ENCODE measurements at regions not wholly inside any gene's neighbourhood (a gene's known extent, or its start where the extent isn't known, plus 50 kb on each side); places are given as distances from the start of the nearest gene placed in this dataset.
"Not testable (repeated sequence)": the region's sequence is repeated elsewhere in the genome, so short reads cannot be mapped to it uniquely, and the experiment has no call there.

GRCh38 chr12:116450406-116450910, 108.7 kb upstream of the MAP1LC3B2 start:
- Histone ChIP-seq H3K27ac (ENCODE audit: low read depth, low read length) (no peak overlapping the region), H3K4me1 (ENCODE audit: insufficient read depth, low read length) (no peaks in the 10 kb centered on the region), H3K9me3 (ENCODE audit: control insufficient read depth in 1 of 2, low read length in 2 of 2) (no peaks in the 10 kb centered on the region), H3K36me3 (ENCODE audit: insufficient read depth, low read length) (no peaks in the 10 kb centered on the region), H3K27me3 (ENCODE audit: insufficient read depth, low read length) (no peaks in the 10 kb centered on the region), H3K4me3 (ENCODE audit: low read length in 2 of 2) (no peak overlapping the region)
- intact Hi-C loops (cut with micrococcal nuclease): no loop called here
- H3K27me3 Mint-ChIP-seq: no peaks in the 10 kb centered on the region
- H3K4me3 Mint-ChIP-seq: no peak overlapping the region
- POLR2A ChIA-PET (ENCODE audit: partially characterized antibody): interaction anchor here (1.5 kb wide), 1 partner anchor 16 kb away, joined by 3 read pairs; no protein-coding TSS in a partner anchor
- CTCF ChIA-PET (ENCODE audit: partially characterized antibody): interaction anchor here (0.7 kb wide), 1 partner anchor 45 kb away, joined by 5 read pairs; no protein-coding TSS in a partner anchor
- peaks cover 0 to 2% (median 0%) of the 10 kb centered on the region in 8 donors for H3K9me3 Mint-ChIP-seq
- no peaks in the 10 kb centered on the region for H3K36me3 Mint-ChIP-seq
- DNase-seq: no peak
- peaks cover 0 to 2% (median 0%) of the 10 kb centered on the region in 4 donors for H3K4me1 Mint-ChIP-seq
- H3K27ac Mint-ChIP-seq: no peak overlapping the region

- DNase-seq, H3K27me3 Mint-ChIP-seq: not testable (repeated sequence)
Measured at GRCh38 chr12:116452975-116453374, 106.2 kb upstream of the MAP1LC3B2 start.

GRCh38 chr12:116453631-116454030, 105.5 kb upstream of the MAP1LC3B2 start:
- intact Hi-C loops (cut with micrococcal nuclease): no loop called here
- H3K27me3 ChIP-seq (ENCODE audit: insufficient read depth, low read length): no peaks in the 10 kb centered on the region
- Mint-ChIP-seq H3K9me3 (no peaks in the 10 kb centered on the region), H3K4me1 (peaks cover 0 to 4% (median 0%) of the 10 kb centered on the region in 4 donors), H3K4me3 (no peak overlapping the region), H3K27ac (no peak overlapping the region), H3K36me3 (no peaks in the 10 kb centered on the region), H3K27me3 (no peaks in the 10 kb centered on the region)
- H3K4me3 ChIP-seq (ENCODE audit: low read length in 2 of 2): no peak overlapping the region
- POLR2A ChIA-PET (ENCODE audit: partially characterized antibody): no interaction called here
- no peaks in the 10 kb centered on the region for H3K9me3 ChIP-seq (ENCODE audit: control insufficient read depth in 1 of 2, low read length in 2 of 2)
- no peaks in the 10 kb centered on the region for H3K36me3 ChIP-seq (ENCODE audit: insufficient read depth, low read length)
- CTCF ChIA-PET (ENCODE audit: partially characterized antibody): no interaction called here
- H3K27ac ChIP-seq (ENCODE audit: low read depth, low read length): no peak overlapping the region
- no peak for DNase-seq
- no peaks in the 10 kb centered on the region for H3K4me1 ChIP-seq (ENCODE audit: insufficient read depth, low read length)

More at GRCh38 chr12:116452975-116453374, 106.2 kb upstream of the MAP1LC3B2 start:
- H3K27me3 ChIP-seq (ENCODE audit: insufficient read depth, low read length); H3K36me3 Mint-ChIP-seq; H3K4me3 Mint-ChIP-seq; H3K4me1 Mint-ChIP-seq; H3K4me1 ChIP-seq (ENCODE audit: insufficient read depth, low read length); POLR2A ChIA-PET (ENCODE audit: partially characterized antibody); H3K27ac Mint-ChIP-seq; H3K9me3 ChIP-seq (ENCODE audit: control insufficient read depth in 1 of 2, low read length in 2 of 2); H3K4me3 ChIP-seq (ENCODE audit: low read length in 2 of 2); H3K36me3 ChIP-seq (ENCODE audit: insufficient read depth, low read length); CTCF ChIA-PET (ENCODE audit: partially characterized antibody); intact Hi-C loops (cut with micrococcal nuclease); H3K27ac ChIP-seq (ENCODE audit: low read depth, low read length); H3K9me3 Mint-ChIP-seq: not testable (repeated sequence)

GRCh38 chr12:116454076-116454475, 105.1 kb upstream of the MAP1LC3B2 start:
- Histone ChIP-seq H3K4me3 (ENCODE audit: low read length in 2 of 2) (no peak overlapping the region), H3K27ac (ENCODE audit: low read depth, low read length) (no peak overlapping the region), H3K4me1 (ENCODE audit: insufficient read depth, low read length) (no peaks in the 10 kb centered on the region), H3K36me3 (ENCODE audit: insufficient read depth, low read length) (no peaks in the 10 kb centered on the region), H3K27me3 (ENCODE audit: insufficient read depth, low read length) (no peaks in the 10 kb centered on the region), H3K9me3 (ENCODE audit: control insufficient read depth in 1 of 2, low read length in 2 of 2) (no peaks in the 10 kb centered on the region)
- intact Hi-C loops (cut with micrococcal nuclease): no loop called here
- Mint-ChIP-seq H3K27me3 (no peaks in the 10 kb centered on the region), H3K27ac (no peak overlapping the region), H3K9me3 (no peaks in the 10 kb centered on the region), H3K36me3 (no peaks in the 10 kb centered on the region), H3K4me3 (no peak overlapping the region), H3K4me1 (peaks cover 0 to 4% (median 0%) of the 10 kb centered on the region in 4 donors)
- CTCF ChIA-PET (ENCODE audit: partially characterized antibody): no interaction called here
- DNase-seq: no peak
- POLR2A ChIA-PET (ENCODE audit: partially characterized antibody): no interaction called here

- Histone ChIP-seq H3K27me3 (ENCODE audit: insufficient read depth, low read length) (no peaks in the 10 kb centered on the region), H3K36me3 (ENCODE audit: insufficient read depth, low read length) (no peaks in the 10 kb centered on the region), H3K9me3 (ENCODE audit: control insufficient read depth in 1 of 2, low read length in 2 of 2) (no peaks in the 10 kb centered on the region), H3K4me1 (ENCODE audit: insufficient read depth, low read length) (no peaks in the 10 kb centered on the region), H3K4me3 (ENCODE audit: low read length in 2 of 2) (no peak overlapping the region), H3K27ac (ENCODE audit: low read depth, low read length) (no peak overlapping the region)
- CTCF ChIA-PET (ENCODE audit: partially characterized antibody): no interaction called here
- H3K27ac Mint-ChIP-seq: peak overlapping the region in 1 of 7 donors; percentile 58
- no peak overlapping the region for H3K4me3 Mint-ChIP-seq
- intact Hi-C loops (cut with micrococcal nuclease): no loop called here
- no peaks in the 10 kb centered on the region for H3K9me3 Mint-ChIP-seq
- peaks cover 0 to 4% (median 0%) of the 10 kb centered on the region in 4 donors for H3K4me1 Mint-ChIP-seq
- no peaks in the 10 kb centered on the region for H3K27me3 Mint-ChIP-seq
- no peaks in the 10 kb centered on the region for H3K36me3 Mint-ChIP-seq
- POLR2A ChIA-PET (ENCODE audit: partially characterized antibody): no interaction called here
- no peak for DNase-seq
Measured at GRCh38 chr12:116454950-116455447, 104.2 kb upstream of the MAP1LC3B2 start.

GRCh38 chr12:116455540-116456329, 103.4 kb upstream of the MAP1LC3B2 start:
- Mint-ChIP-seq H3K27ac (no peak overlapping the region), H3K4me3 (no peak overlapping the region), H3K9me3 (no peaks in the 10 kb centered on the region), H3K27me3 (no peaks in the 10 kb centered on the region), H3K36me3 (no peaks in the 10 kb centered on the region), H3K4me1 (peaks cover 0 to 4% (median 0%) of the 10 kb centered on the region in 4 donors)
- Histone ChIP-seq H3K27me3 (ENCODE audit: insufficient read depth, low read length) (no peaks in the 10 kb centered on the region), H3K9me3 (ENCODE audit: control insufficient read depth in 1 of 2, low read length in 2 of 2) (no peaks in the 10 kb centered on the region), H3K27ac (ENCODE audit: low read depth, low read length) (no peak overlapping the region), H3K4me1 (ENCODE audit: insufficient read depth, low read length) (no peaks in the 10 kb centered on the region), H3K36me3 (ENCODE audit: insufficient read depth, low read length) (no peaks in the 10 kb centered on the region), H3K4me3 (ENCODE audit: low read length in 2 of 2) (no peak overlapping the region)
- CTCF ChIA-PET (ENCODE audit: partially characterized antibody): no interaction called here
- POLR2A ChIA-PET (ENCODE audit: partially characterized antibody): no interaction called here
- intact Hi-C loops (cut with micrococcal nuclease): no loop called here
- DNase-seq: no peak

- no peak overlapping the region for H3K4me3 ChIP-seq (ENCODE audit: low read length in 2 of 2)
- intact Hi-C loops (cut with micrococcal nuclease): no loop called here
- H3K9me3 ChIP-seq (ENCODE audit: control insufficient read depth in 1 of 2, low read length in 2 of 2): no peaks in the 10 kb centered on the region
- no peak overlapping the region for H3K4me3 Mint-ChIP-seq
- ChIA-PET POLR2A (ENCODE audit: partially characterized antibody) (no interaction called here), CTCF (ENCODE audit: partially characterized antibody) (no interaction called here)
- H3K36me3 ChIP-seq (ENCODE audit: insufficient read depth, low read length): no peaks in the 10 kb centered on the region
- H3K4me1 Mint-ChIP-seq: peaks cover 0 to 4% (median 0%) of the 10 kb centered on the region in 4 donors
- H3K9me3 Mint-ChIP-seq: no peaks in the 10 kb centered on the region
- no peak for DNase-seq
- H3K27ac ChIP-seq (ENCODE audit: low read depth, low read length): no peak overlapping the region
- H3K4me1 ChIP-seq (ENCODE audit: insufficient read depth, low read length): no peaks in the 10 kb centered on the region
- H3K27me3 ChIP-seq (ENCODE audit: insufficient read depth, low read length): no peaks in the 10 kb centered on the region
- no peaks in the 10 kb centered on the region for H3K27me3 Mint-ChIP-seq
- H3K36me3 Mint-ChIP-seq: no peaks in the 10 kb centered on the region
- H3K27ac Mint-ChIP-seq: no peak overlapping the region
Measured at GRCh38 chr12:116456330-116457082, 102.7 kb upstream of the MAP1LC3B2 start.
